Skeletal muscle tissue (tissue), 3 donors: ENCODE measurements at regions not wholly inside any gene's neighbourhood (a gene's known extent, or its start where the extent isn't known, plus 50 kb on each side); places are given as distances from the start of the nearest gene placed in this dataset.

ENCODE experiments used
- H3K27ac ChIP-seq: one replicate; pipeline ENCODE4 v1.7.0; 2013; ENCODE audit warnings: mild to moderate bottlenecking, low read depth, low read length, inconsistent platforms
- H3K27me3 ChIP-seq, 3 donors: one replicate each; pipeline ENCODE4 v1.7.0; 2013; ENCODE audit warnings: low read length in 3 of 3; ENCODE audit not compliant: control insufficient read depth in 3 of 3, insufficient read depth in 3 of 3
- H3K36me3 ChIP-seq, 3 donors: one replicate each; pipeline ENCODE4 v1.7.0; 2013; ENCODE audit warnings: low read length in 3 of 3; ENCODE audit not compliant: control insufficient read depth in 3 of 3, insufficient read depth in 3 of 3
- H3K4me1 ChIP-seq, 3 donors: one replicate each; pipeline ENCODE4 v1.7.0; 2013; ENCODE audit warnings: low read length in 3 of 3, mild to moderate bottlenecking in 3 of 3; ENCODE audit not compliant: control insufficient read depth in 3 of 3, insufficient read depth in 3 of 3
- H3K4me3 ChIP-seq, 3 donors: one replicate each; pipeline ENCODE4 v1.7.0; 2013; ENCODE audit warnings: low read length in 3 of 3
- H3K9ac ChIP-seq, 3 donors: one replicate each; pipeline ENCODE4 v1.7.0; 2013; ENCODE audit warnings: low read length in 3 of 3, mild to moderate bottlenecking in 3 of 3, moderate library complexity in 2 of 3, low read depth in 1 of 3
- H3K9me3 ChIP-seq, 3 donors: one replicate each; pipeline ENCODE4 v1.7.0; 2013; ENCODE audit warnings: low read length in 3 of 3; ENCODE audit not compliant: control insufficient read depth in 3 of 3
- donor health status: Osteomylitis.

GRCh38 chr11:119797123-119797611 lies 68.2 kb upstream of the NECTIN1 start:
- H3K36me3 ChIP-seq, result no peaks in the 10 kb centered on the region
- H3K9me3 ChIP-seq, result no peaks in the 10 kb centered on the region
- peaks cover 5 to 20% (median 9%) of the 10 kb centered on the region in 3 donors for H3K27me3 ChIP-seq
- H3K4me3 ChIP-seq, result no peak overlapping the region
- no peak overlapping the region for H3K27ac ChIP-seq
- no peak overlapping the region for H3K9ac ChIP-seq
- no peaks in the 10 kb centered on the region for H3K4me1 ChIP-seq

- Histone ChIP-seq H3K27me3 (peaks cover 4 to 20% (median 9%) of the 10 kb centered on the region in 3 donors), H3K4me1 (no peaks in the 10 kb centered on the region), H3K27ac (no peak overlapping the region)
These were observed 67.5 kb upstream of the NECTIN1 start for GRCh38 chr11:119796363-119797060.

GRCh38 chr11:119795690-119796089 lies 66.7 kb upstream of the NECTIN1 start:
- Histone ChIP-seq H3K4me3 (no peak overlapping the region), H3K4me1 (no peaks in the 10 kb centered on the region), H3K9me3 (no peaks in the 10 kb centered on the region), H3K27me3 (peaks cover 0 to 18% (median 9%) of the 10 kb centered on the region in 3 donors), H3K9ac (no peak overlapping the region), H3K36me3 (no peaks in the 10 kb centered on the region), H3K27ac (no peak overlapping the region)

More at GRCh38 chr11:119796363-119797060, 67.5 kb upstream of the NECTIN1 start:
- no peaks in the 10 kb centered on the region for H3K9me3 ChIP-seq
- H3K36me3 ChIP-seq, result no peaks in the 10 kb centered on the region
- H3K4me3 ChIP-seq, result no peak overlapping the region
- H3K9ac ChIP-seq, result no peak overlapping the region

GRCh38 chr11:119795231-119795630 lies 66.2 kb upstream of the NECTIN1 start:
- Histone ChIP-seq H3K36me3 (no peaks in the 10 kb centered on the region), H3K27ac (no peak overlapping the region), H3K27me3 (peaks cover 0 to 17% (median 9%) of the 10 kb centered on the region in 3 donors), H3K4me3 (no peak overlapping the region), H3K4me1 (no peaks in the 10 kb centered on the region), H3K9ac (no peak overlapping the region), H3K9me3 (no peaks in the 10 kb centered on the region)

- H3K27ac ChIP-seq, result no peak overlapping the region
- no peak overlapping the region for H3K9ac ChIP-seq
- H3K36me3 ChIP-seq, result no peaks in the 10 kb centered on the region
- no peaks in the 10 kb centered on the region for H3K9me3 ChIP-seq
- H3K4me1 ChIP-seq, result no peaks in the 10 kb centered on the region
- peaks cover 0 to 17% (median 6%) of the 10 kb centered on the region in 3 donors for H3K27me3 ChIP-seq
- H3K4me3 ChIP-seq, result no peak overlapping the region
These were observed 65.8 kb upstream of the NECTIN1 start for GRCh38 chr11:119794756-119795155.

GRCh38 chr11:119794141-119794665 lies 65.2 kb upstream of the NECTIN1 start:
- Histone ChIP-seq H3K4me3 (no peak overlapping the region), H3K27me3 (peaks cover 0 to 22% (median 3%) of the 10 kb centered on the region in 3 donors), H3K27ac (no peak overlapping the region), H3K9ac (no peak overlapping the region), H3K36me3 (no peaks in the 10 kb centered on the region), H3K4me1 (no peaks in the 10 kb centered on the region), H3K9me3 (no peaks in the 10 kb centered on the region)

GRCh38 chr11:119793335-119793984 lies 64.5 kb upstream of the NECTIN1 start:
- Histone ChIP-seq H3K9ac (no peak overlapping the region), H3K9me3 (no peaks in the 10 kb centered on the region), H3K4me1 (no peaks in the 10 kb centered on the region), H3K36me3 (no peaks in the 10 kb centered on the region), H3K27me3 (peaks cover 0 to 26% (median 7%) of the 10 kb centered on the region in 3 donors), H3K27ac (no peak overlapping the region), H3K4me3 (no peak overlapping the region)

- Histone ChIP-seq H3K4me3 (no peak overlapping the region), H3K27ac (no peak overlapping the region), H3K9me3 (no peaks in the 10 kb centered on the region), H3K36me3 (no peaks in the 10 kb centered on the region), H3K4me1 (no peaks in the 10 kb centered on the region), H3K9ac (no peak overlapping the region), H3K27me3 (peaks cover 0 to 26% (median 8%) of the 10 kb centered on the region in 3 donors)
These were observed 62.7 kb upstream of the NECTIN1 start for GRCh38 chr11:119791701-119792151.

- H3K9me3 ChIP-seq, result no peaks in the 10 kb centered on the region
- H3K36me3 ChIP-seq, result no peaks in the 10 kb centered on the region
- H3K27me3 ChIP-seq, result peaks cover 0 to 26% (median 8%) of the 10 kb centered on the region in 3 donors
- no peaks in the 10 kb centered on the region for H3K4me1 ChIP-seq
- no peak overlapping the region for H3K9ac ChIP-seq
- no peak overlapping the region for H3K27ac ChIP-seq
- H3K4me3 ChIP-seq, result no peak overlapping the region
These were observed 62.0 kb upstream of the NECTIN1 start for GRCh38 chr11:119791047-119791446.

GRCh38 chr11:119790476-119790875 lies 61.5 kb upstream of the NECTIN1 start:
- Histone ChIP-seq H3K9ac (no peak overlapping the region), H3K4me1 (no peaks in the 10 kb centered on the region), H3K4me3 (no peak overlapping the region), H3K36me3 (no peaks in the 10 kb centered on the region), H3K27me3 (peaks cover 0 to 22% (median 8%) of the 10 kb centered on the region in 3 donors), H3K27ac (no peak overlapping the region), H3K9me3 (no peaks in the 10 kb centered on the region)
